HL-60 (cell line): ENCODE measurements at regions not wholly inside any gene's neighbourhood (a gene's known extent, or its start where the extent isn't known, plus 50 kb on each side); places are given as distances from the start of the nearest gene placed in this dataset.

Experiments
- CTCF ChIP-seq: IDR thresholded peaks from one replicate; pipeline ENCODE4 v1.5.1; 2011; ENCODE audit warnings: low read length, control low read depth, inconsistent platforms; ENCODE audit not compliant: insufficient read depth
- GABPA ChIP-seq: IDR thresholded peaks from 2 replicates; pipeline ENCODE4 v1.6.1; 2012; ENCODE audit warnings: low read depth
- POLR2AphosphoS5 ChIP-seq: IDR thresholded peaks from 2 replicates; pipeline ENCODE4 v1.6.1; 2012; ENCODE audit warnings: low read depth

- TF ChIP-seq CTCF (no peak), GABPA (no peak), POLR2AphosphoS5 (no peak)
These were observed 208.1 kb downstream of the AHR start for GRCh38 chr7:17506596-17506995.
